Hepatocyte (in vitro differentiated cells): ENCODE measurements at regions not wholly inside any gene's neighbourhood (a gene's known extent, or its start where the extent isn't known, plus 50 kb on each side); places are given as distances from the start of the nearest gene placed in this dataset.

ENCODE experiments used
- DNase-seq: peaks from one replicate; pipeline ENCODE4 v3.0.0-alpha.2; 2016; ENCODE audit warnings: low spot score
- H2AFZ ChIP-seq: fragments of 200-600 bp; sonication (generic); 2 replicates; pipeline ENCODE4 v1.6.0; 2016; ENCODE audit warnings: antibody characterized with exemption, mild to moderate bottlenecking
- H3K27ac ChIP-seq: fragments of 200-600 bp; sonication (generic); 2 replicates; pipeline ENCODE4 v1.5.1; 2016; ENCODE audit warnings: mild to moderate bottlenecking
- H3K27me3 ChIP-seq: fragments of 200-600 bp; sonication (generic); 2 replicates; pipeline ENCODE4 v1.6.1; 2016
- H3K36me3 ChIP-seq: fragments of 200-600 bp; sonication (generic); replicated peaks from 2 replicates; pipeline ENCODE4 v1.5.1; 2016; ENCODE audit warnings: low read depth; ENCODE audit not compliant: insufficient read depth
- H3K4me1 ChIP-seq: fragments of 200-600 bp; sonication (generic); 2 replicates; pipeline ENCODE4 v1.5.1; 2016; ENCODE audit warnings: mild to moderate bottlenecking, moderate library complexity; ENCODE audit not compliant: insufficient read depth
- H3K4me2 ChIP-seq: fragments of 200-600 bp; sonication (generic); 2 replicates; pipeline ENCODE4 v1.6.0; 2016
- H3K4me3 ChIP-seq: fragments of 200-600 bp; sonication (generic); 2 replicates; pipeline ENCODE4 v1.5.1; 2016; ENCODE audit warnings: mild to moderate bottlenecking
- H3K79me2 ChIP-seq: fragments of 200-600 bp; sonication (generic); 2 replicates; pipeline ENCODE4 v1.6.0; 2017; ENCODE audit warnings: mild to moderate bottlenecking
- H3K9me2 ChIP-seq: fragments of 200-600 bp; sonication (generic); replicated peaks from 2 replicates; pipeline ENCODE4 v1.6.0; 2017; ENCODE audit warnings: mild to moderate bottlenecking; ENCODE audit not compliant: insufficient read depth
- H3K9me3 ChIP-seq: fragments of 200-600 bp; sonication (generic); 2 replicates; pipeline ENCODE4 v1.5.1; 2016; ENCODE audit warnings: low read depth, mild to moderate bottlenecking
- H4K20me1 ChIP-seq: fragments of 200-600 bp; sonication (generic); 2 replicates; pipeline ENCODE4 v1.6.0; 2016; ENCODE audit warnings: mild to moderate bottlenecking; ENCODE audit not compliant: insufficient read depth, poor library complexity, severe bottlenecking
- CTCF ChIP-seq: fragments of 200-600 bp; sonication (generic); IDR thresholded peaks from 2 replicates; pipeline ENCODE4 v1.5.1; 2016; ENCODE audit warnings: antibody characterized with exemption, mild to moderate bottlenecking; ENCODE audit not compliant: poor library complexity
- EZH2 ChIP-seq: fragments of 200-600 bp; sonication (generic); IDR thresholded peaks from 2 replicates; pipeline ENCODE4 v1.6.1; 2016; ENCODE audit warnings: antibody characterized with exemption, mild to moderate bottlenecking, borderline replicate concordance
- EZH2phosphoT487 ChIP-seq: fragments of 200-600 bp; sonication (generic); IDR thresholded peaks from one replicate; pipeline ENCODE4 v1.6.1; 2018; ENCODE audit warnings: antibody characterized with exemption, mild to moderate bottlenecking, low read depth, moderate library complexity; ENCODE audit not compliant: unreplicated experiment, severe bottlenecking
- WGBS: methylation state at CpG from one replicate; pipeline ENCODE4 v1.1.6; 2016; ENCODE audit warnings: low lambda C conversion rate; ENCODE audit errors: missing lambda C conversion rate; 5-methylcytosine and 5-hydroxymethylcytosine counted together

- no peak overlapping the region for H2AFZ ChIP-seq
- 75% methylated on average over 1 of the region's 1 CpG for WGBS
These were observed 173.7 kb downstream of the HNRNPD start for GRCh38 chr4:82200046-82200445.

DNA sequence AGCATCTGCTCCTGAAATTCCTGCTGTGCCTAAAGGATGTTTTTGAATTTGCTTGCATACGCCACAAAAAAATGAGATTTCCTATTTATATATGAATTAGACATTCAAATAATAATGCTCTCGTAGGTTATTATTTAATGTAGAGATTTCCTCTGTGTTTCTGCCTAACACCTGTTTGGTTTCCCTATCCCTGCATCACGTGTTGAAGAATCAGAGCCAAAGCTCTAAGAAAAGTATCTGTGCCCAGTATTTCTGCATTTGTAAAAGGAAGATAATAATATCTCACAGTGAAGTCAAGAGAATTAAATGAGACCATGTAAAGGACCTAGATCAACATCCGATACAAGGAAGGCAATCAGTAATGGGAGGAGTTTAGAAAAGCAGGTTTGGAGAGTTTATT lies 179.5 kb downstream of the HNRNPD start:
- DNase-seq, result no peak
- H4K20me1 ChIP-seq, result no peaks in the 10 kb centered on the region
- H3K4me1 ChIP-seq, result no peaks in the 10 kb centered on the region
- H2AFZ ChIP-seq, result no peak overlapping the region
- H3K9me2 ChIP-seq, result no peaks in the 10 kb centered on the region
- no peaks in the 10 kb centered on the region for H3K9me3 ChIP-seq
- H3K79me2 ChIP-seq, result no peaks in the 10 kb centered on the region
- no peak overlapping the region for H3K4me2 ChIP-seq
- no peak overlapping the region for H3K4me3 ChIP-seq
- TF ChIP-seq EZH2phosphoT487 (no peak), EZH2 (no peak), CTCF (no peak)
- no peak overlapping the region for H3K27ac ChIP-seq
- no peaks in the 10 kb centered on the region for H3K27me3 ChIP-seq
- WGBS, result 83% methylated on average over 4 of the region's 4 CpGs
- H3K36me3 ChIP-seq, result no peaks in the 10 kb centered on the region

More at GRCh38 chr4:82200046-82200445, 173.7 kb downstream of the HNRNPD start:
- H3K36me3 ChIP-seq, result no peaks in the 10 kb centered on the region
- no peak overlapping the region for H3K4me3 ChIP-seq
- TF ChIP-seq EZH2phosphoT487, result no peak
- no peak for TF ChIP-seq EZH2
- no peaks in the 10 kb centered on the region for H3K27me3 ChIP-seq
- H3K9me2 ChIP-seq, result no peaks in the 10 kb centered on the region
- no peaks in the 10 kb centered on the region for H3K4me1 ChIP-seq
- H3K27ac ChIP-seq, result no peak overlapping the region
- DNase-seq, result no peak
- no peak overlapping the region for H3K4me2 ChIP-seq
- no peaks in the 10 kb centered on the region for H3K9me3 ChIP-seq
- no peaks in the 10 kb centered on the region for H3K79me2 ChIP-seq
- no peaks in the 10 kb centered on the region for H4K20me1 ChIP-seq

DNA sequence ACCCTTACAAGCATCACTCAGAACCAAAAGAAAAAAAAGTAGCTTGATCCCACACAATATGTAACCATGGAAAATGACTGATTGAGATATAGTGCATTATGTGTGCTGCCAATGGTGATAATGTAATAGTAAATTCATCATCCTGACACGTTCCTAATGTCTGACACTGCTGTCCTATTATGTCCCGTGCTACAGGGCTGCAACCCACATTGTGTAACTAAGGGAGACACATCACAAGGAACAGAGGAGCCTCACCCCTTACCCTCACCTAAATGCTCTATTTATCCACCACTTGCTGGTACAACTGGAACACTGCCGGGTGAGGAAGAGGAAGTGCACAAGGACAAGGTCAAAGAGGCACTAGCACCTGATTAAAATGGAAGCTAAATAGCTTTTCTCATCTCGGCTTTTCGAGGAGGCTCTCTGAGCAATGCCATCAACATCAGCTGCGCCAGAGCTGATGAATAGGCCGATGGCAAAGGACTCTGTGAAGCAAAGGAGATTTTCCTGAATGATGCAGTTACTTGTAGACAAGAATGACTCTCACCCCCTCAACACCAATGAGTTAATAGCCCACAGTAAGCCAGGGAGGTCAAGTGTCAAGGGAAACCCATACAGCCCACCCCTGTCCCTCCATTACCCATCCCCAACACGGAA lies 181.6 kb downstream of the HNRNPD start:
- WGBS, result 80% methylated on average over 8 of the region's 8 CpGs
- Histone ChIP-seq H3K27ac (no peak overlapping the region), H3K4me2 (no peak overlapping the region), H4K20me1 (no peaks in the 10 kb centered on the region), H3K36me3 (no peaks in the 10 kb centered on the region), H2AFZ (no peak overlapping the region), H3K9me3 (no peaks in the 10 kb centered on the region), H3K4me1 (no peaks in the 10 kb centered on the region), H3K27me3 (no peaks in the 10 kb centered on the region), H3K4me3 (no peak overlapping the region), H3K79me2 (no peaks in the 10 kb centered on the region), H3K9me2 (no peaks in the 10 kb centered on the region)
- no peak for DNase-seq
- TF ChIP-seq CTCF (no peak), EZH2 (no peak), EZH2phosphoT487 (no peak)

GRCh38 chr4:82181789-82182188 lies 192.0 kb downstream of the HNRNPD start:
- 87% methylated on average over 3 of the region's 3 CpGs for WGBS
- Histone ChIP-seq H2AFZ (no peak overlapping the region), H3K9me2 (no peaks in the 10 kb centered on the region), H3K9me3 (no peaks in the 10 kb centered on the region), H3K36me3 (no peaks in the 10 kb centered on the region), H3K27ac (no peak overlapping the region), H4K20me1 (no peaks in the 10 kb centered on the region), H3K4me3 (no peak overlapping the region), H3K4me2 (no peak overlapping the region), H3K4me1 (no peaks in the 10 kb centered on the region), H3K79me2 (no peaks in the 10 kb centered on the region), H3K27me3 (no peaks in the 10 kb centered on the region)
- TF ChIP-seq EZH2 (no peak), EZH2phosphoT487 (no peak), CTCF (no peak)
- DNase-seq, result no peak
